Liver (tissue), 8 donors: ENCODE measurements at regions not wholly inside any gene's neighbourhood (a gene's known extent, or its start where the extent isn't known, plus 50 kb on each side); places are given as distances from the start of the nearest gene placed in this dataset.

Experiments used
- DNase-seq: peaks from one replicate; pipeline ENCODE4 v3.0.0-alpha.2; 2017; ENCODE audit warnings: low spot score
- H3K27ac ChIP-seq, 2 donors: one replicate each; pipeline ENCODE4 v1.7.0; 2013; ENCODE audit warnings: inconsistent platforms in 2 of 2, low read length in 2 of 2, control low read depth in 1 of 2, low read depth in 1 of 2, mild to moderate bottlenecking in 1 of 2
- H3K27me3 ChIP-seq, 4 donors: one replicate each; pipeline versions ENCODE4 v1.6.1 to v1.7.0; 2013; ENCODE audit warnings: low read length in 3 of 4, inconsistent platforms in 1 of 4, mild to moderate bottlenecking in 1 of 4, moderate library complexity in 1 of 4; ENCODE audit not compliant: control insufficient read depth in 4 of 4, insufficient read depth in 4 of 4
- H3K36me3 ChIP-seq, 4 donors: one replicate each; pipeline versions ENCODE4 v1.6.1 to v1.7.0; 2013; ENCODE audit warnings: low read length in 3 of 4, mild to moderate bottlenecking in 3 of 4, low read depth in 1 of 4, moderate library complexity in 1 of 4; ENCODE audit not compliant: control insufficient read depth in 4 of 4, insufficient read depth in 3 of 4
- H3K4me1 ChIP-seq, 4 donors: one replicate each; pipeline versions ENCODE4 v1.6.1 to v1.7.0; 2013; ENCODE audit warnings: low read length in 3 of 4, mild to moderate bottlenecking in 3 of 4, moderate library complexity in 1 of 4; ENCODE audit not compliant: control insufficient read depth in 4 of 4, insufficient read depth in 4 of 4
- H3K4me3 ChIP-seq, 3 donors: one replicate each; pipeline versions ENCODE4 v1.6.1 to v1.7.0; 2013; ENCODE audit warnings: low read length in 3 of 3, control low read depth in 1 of 3, low read depth in 1 of 3, mild to moderate bottlenecking in 1 of 3
- H3K9ac ChIP-seq, 2 donors: one replicate each; pipeline ENCODE4 v1.7.0; 2013; ENCODE audit warnings: low read length in 2 of 2, mild to moderate bottlenecking in 2 of 2, moderate library complexity in 2 of 2, control low read depth in 1 of 2, low read depth in 1 of 2
- H3K9me3 ChIP-seq, 4 donors: one replicate each; pipeline versions ENCODE4 v1.6.1 to v1.7.0; 2013; ENCODE audit warnings: low read length in 3 of 4; ENCODE audit not compliant: control insufficient read depth in 4 of 4
- ATF3 ChIP-seq: IDR thresholded peaks from 2 replicates; pipeline ENCODE4 v1.6.1; 2016; ENCODE audit warnings: antibody characterized with exemption
- EGR1 ChIP-seq, 2 donors: IDR thresholded peaks; 2 replicates each; pipeline ENCODE4 v1.6.1; 2016 to 2018; ENCODE audit warnings: antibody characterized with exemption in 2 of 2, low read depth in 2 of 2
- FOXA1 ChIP-seq: IDR thresholded peaks from 2 replicates; pipeline ENCODE4 v1.6.1; 2016; ENCODE audit warnings: antibody characterized with exemption
- FOXA2 ChIP-seq: IDR thresholded peaks from 2 replicates; pipeline ENCODE4 v1.6.1; 2016; ENCODE audit warnings: antibody characterized with exemption
- GABPA ChIP-seq, 2 donors: IDR thresholded peaks in 1 of 2; conservative IDR thresholded peaks in 1 of 2; 2 replicates each; pipeline ENCODE4 v1.6.1; 2016; ENCODE audit warnings: antibody characterized with exemption in 2 of 2, mild to moderate bottlenecking in 1 of 2, moderate library complexity in 1 of 2
- HNF4A ChIP-seq, 2 donors: conservative IDR thresholded peaks; 2 replicates each; pipeline ENCODE4 v1.6.1; 2016; ENCODE audit warnings: antibody characterized with exemption in 2 of 2, mild to moderate bottlenecking in 2 of 2
- HNF4G ChIP-seq: IDR thresholded peaks from 2 replicates; pipeline ENCODE4 v1.6.1; 2016; ENCODE audit warnings: antibody characterized with exemption
- JUND ChIP-seq, 2 donors: IDR thresholded peaks; 2 replicates each; pipeline ENCODE4 v1.6.1; 2016; ENCODE audit warnings: antibody characterized with exemption in 2 of 2
- MAX ChIP-seq: IDR thresholded peaks from 2 replicates; pipeline ENCODE4 v1.6.1; 2016; ENCODE audit warnings: antibody characterized with exemption
- NR2F2 ChIP-seq: IDR thresholded peaks from 2 replicates; pipeline ENCODE4 v1.6.1; 2016; ENCODE audit warnings: antibody characterized with exemption
- RAD21 ChIP-seq, 2 donors: IDR thresholded peaks; 2 replicates each; pipeline ENCODE4 v1.6.1; 2016; ENCODE audit warnings: antibody characterized with exemption in 2 of 2, mild to moderate bottlenecking in 2 of 2
- REST ChIP-seq: IDR thresholded peaks from 2 replicates; pipeline ENCODE4 v1.6.1; 2016; ENCODE audit warnings: antibody characterized with exemption, mild to moderate bottlenecking
- RXRA ChIP-seq, 2 donors: IDR thresholded peaks; 2 replicates each; pipeline ENCODE4 v1.6.1; 2017 to 2018; ENCODE audit warnings: antibody characterized with exemption in 2 of 2, mild to moderate bottlenecking in 1 of 2
- SP1 ChIP-seq: IDR thresholded peaks from 2 replicates; pipeline ENCODE4 v1.6.1; 2018; ENCODE audit warnings: antibody characterized with exemption, mild to moderate bottlenecking
- TAF1 ChIP-seq: conservative IDR thresholded peaks from 2 replicates; pipeline ENCODE4 v1.6.1; 2016; ENCODE audit warnings: antibody characterized with exemption, mild to moderate bottlenecking
- YY1 ChIP-seq: IDR thresholded peaks from 2 replicates; pipeline ENCODE4 v1.6.1; 2016; ENCODE audit warnings: antibody characterized with exemption, mild to moderate bottlenecking
- ZBTB33 ChIP-seq: IDR thresholded peaks from 2 replicates; pipeline ENCODE4 v1.6.1; 2016; ENCODE audit warnings: antibody characterized with exemption
- WGBS: extraction: QIAGEN DNeasy Blood & Tissue Kit; methylation state at CpG from one replicate; pipeline ENCODE4 v1.1.7; 2013; 5-methylcytosine and 5-hydroxymethylcytosine counted together
- TF ChIP-seq, protein P1 (sequence below): fragments of 150-350 bp; IDR thresholded peaks from 2 replicates; pipeline ENCODE4 v1.5.1; 2017; ENCODE audit warnings: improper control_type of control experiment, low read depth, low read length; ENCODE audit not compliant: missing input control
- donor health status: healthy.
- donor health status: healthy.
- donor health status: healthy.
- donor health status: healthy.
- donor health status: healthy.

DNA sequence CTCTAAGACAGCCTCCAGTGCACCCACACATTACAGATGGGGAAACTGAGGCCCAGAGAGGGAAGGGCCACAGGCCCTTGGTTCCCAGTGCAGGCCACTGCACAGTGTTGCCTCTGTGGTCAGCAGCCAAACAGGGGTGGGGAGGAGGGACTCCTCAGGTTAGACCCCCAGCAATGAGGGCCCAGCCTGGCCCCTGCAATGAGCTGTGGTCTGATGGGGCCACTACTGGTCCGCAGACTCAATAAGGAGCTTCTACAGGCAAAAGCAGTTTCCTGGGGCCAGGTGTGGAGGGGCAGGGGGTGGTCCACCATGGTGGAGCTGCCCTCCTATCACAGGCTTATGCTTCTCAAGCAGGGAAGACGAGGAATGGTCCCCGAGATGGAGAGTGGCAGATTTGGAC lies 87.6 kb downstream of the HS1BP3 start:
- H3K36me3 ChIP-seq: no peaks in the 10 kb centered on the region
- H3K4me3 ChIP-seq: no peak overlapping the region
- DNase-seq: no peak
- no peak for TF ChIP-seq ZBTB33
- TF ChIP-seq FOXA2: no peak
- TF ChIP-seq SP1: no peak
- no peak for TF ChIP-seq YY1
- no peak for TF ChIP-seq EGR1 (IDR thresholded peaks at IDR 0.05; ENCODE audit: low read depth in 2 of 2)
- no peak for TF ChIP-seq NR2F2
- no peak for TF ChIP-seq MAX
- no peak for TF ChIP-seq JUND (IDR thresholded peaks at IDR 0.05)
- no peak for TF ChIP-seq GABPA (IDR thresholded peaks at IDR 0.05 in 1 of 2, conservative IDR thresholded peaks at IDR 0.05 in 1 of 2)
- TF ChIP-seq RXRA (IDR thresholded peaks at IDR 0.05): no peak
- TF ChIP-seq RAD21 (IDR thresholded peaks at IDR 0.05): no peak
- no peak for TF ChIP-seq ATF3
- no peak for TF ChIP-seq HNF4G
- no peak for TF ChIP-seq HNF4A (conservative IDR thresholded peaks at IDR 0.05)
- TF ChIP-seq FOXA1: no peak
- TF ChIP-seq, protein P1, sequence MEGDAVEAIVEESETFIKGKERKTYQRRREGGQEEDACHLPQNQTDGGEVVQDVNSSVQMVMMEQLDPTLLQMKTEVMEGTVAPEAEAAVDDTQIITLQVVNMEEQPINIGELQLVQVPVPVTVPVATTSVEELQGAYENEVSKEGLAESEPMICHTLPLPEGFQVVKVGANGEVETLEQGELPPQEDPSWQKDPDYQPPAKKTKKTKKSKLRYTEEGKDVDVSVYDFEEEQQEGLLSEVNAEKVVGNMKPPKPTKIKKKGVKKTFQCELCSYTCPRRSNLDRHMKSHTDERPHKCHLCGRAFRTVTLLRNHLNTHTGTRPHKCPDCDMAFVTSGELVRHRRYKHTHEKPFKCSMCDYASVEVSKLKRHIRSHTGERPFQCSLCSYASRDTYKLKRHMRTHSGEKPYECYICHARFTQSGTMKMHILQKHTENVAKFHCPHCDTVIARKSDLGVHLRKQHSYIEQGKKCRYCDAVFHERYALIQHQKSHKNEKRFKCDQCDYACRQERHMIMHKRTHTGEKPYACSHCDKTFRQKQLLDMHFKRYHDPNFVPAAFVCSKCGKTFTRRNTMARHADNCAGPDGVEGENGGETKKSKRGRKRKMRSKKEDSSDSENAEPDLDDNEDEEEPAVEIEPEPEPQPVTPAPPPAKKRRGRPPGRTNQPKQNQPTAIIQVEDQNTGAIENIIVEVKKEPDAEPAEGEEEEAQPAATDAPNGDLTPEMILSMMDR: no peak
- TF ChIP-seq TAF1: no peak
- no peak for TF ChIP-seq REST
- WGBS: 98% methylated on average over 3 of the region's 3 CpGs
- H3K4me1 ChIP-seq: peaks cover 0 to 8% (median 2%) of the 10 kb centered on the region in 4 donors
- no peak overlapping the region for H3K27ac ChIP-seq
- H3K27me3 ChIP-seq: no peaks in the 10 kb centered on the region
- H3K9me3 ChIP-seq: no peaks in the 10 kb centered on the region
- H3K9ac ChIP-seq: no peak overlapping the region

DNA sequence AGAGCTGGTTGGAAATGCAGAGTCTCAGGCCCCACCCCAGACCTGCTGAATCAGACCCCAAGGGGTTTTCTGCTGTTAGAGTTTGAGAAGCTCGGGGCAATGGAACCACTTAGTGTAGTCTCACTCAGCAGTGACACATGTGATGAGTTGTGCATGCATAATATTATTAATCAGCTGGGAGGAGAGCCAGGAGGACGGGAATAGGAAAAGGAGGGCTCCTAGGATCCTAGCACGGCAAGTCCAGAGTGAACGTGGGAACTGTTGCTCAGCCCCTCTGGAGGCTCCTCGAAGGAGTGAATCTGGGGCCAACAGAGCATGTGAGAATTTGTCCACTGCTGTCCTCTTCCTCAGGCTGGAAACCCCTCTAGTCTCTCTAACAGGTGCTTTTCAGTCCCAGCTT lies 87.1 kb downstream of the HS1BP3 start:
- Histone ChIP-seq H3K36me3 (no peaks in the 10 kb centered on the region), H3K9me3 (no peaks in the 10 kb centered on the region), H3K4me3 (no peak overlapping the region), H3K9ac (no peak overlapping the region), H3K27ac (no peak overlapping the region), H3K4me1 (peaks cover 0 to 10% (median 7%) of the 10 kb centered on the region in 4 donors), H3K27me3 (no peaks in the 10 kb centered on the region)
- TF ChIP-seq RAD21 (IDR thresholded peaks at IDR 0.05): no peak
- TF ChIP-seq MAX: no peak
- no peak for TF ChIP-seq EGR1 (IDR thresholded peaks at IDR 0.05; ENCODE audit: low read depth in 2 of 2)
- no peak for TF ChIP-seq HNF4G
- TF ChIP-seq FOXA2: no peak
- no peak for TF ChIP-seq TAF1
- TF ChIP-seq HNF4A (conservative IDR thresholded peaks at IDR 0.05): no peak
- no peak for TF ChIP-seq GABPA (IDR thresholded peaks at IDR 0.05 in 1 of 2, conservative IDR thresholded peaks at IDR 0.05 in 1 of 2)
- DNase-seq: no peak
- WGBS: 90% methylated on average over 5 of the region's 5 CpGs
